Astrocyte (in vitro differentiated cells and primary cell): ENCODE measurements at regions not wholly inside any gene's neighbourhood (a gene's known extent, or its start where the extent isn't known, plus 50 kb on each side); places are given as distances from the start of the nearest gene placed in this dataset.

Experiments
- DNase-seq: peaks from one replicate; pipeline ENCODE4 v3.0.0-alpha.2; 2010; ENCODE audit warnings: low read depth
- FAIRE-seq: peaks from 2 replicates; lab custom pipeline; 2011; peaks lifted over from hg19 to GRCh38; lab: Jason Lieb, UNC
- H2AFZ ChIP-seq: 2 replicates; pipeline ENCODE4 v1.6.0; 2012; ENCODE audit warnings: low read depth, low read length, inconsistent platforms
- H3K27ac ChIP-seq: 2 replicates; pipeline ENCODE4 v1.5.1; 2011; ENCODE audit warnings: low read depth, low read length, inconsistent platforms
- H3K27me3 ChIP-seq: 2 replicates; pipeline ENCODE4 v1.6.0; 2011; ENCODE audit warnings: low read length, inconsistent platforms; ENCODE audit not compliant: insufficient read depth
- H3K36me3 ChIP-seq: 2 replicates; pipeline ENCODE4 v1.5.1; 2011; ENCODE audit warnings: low read length, inconsistent platforms; ENCODE audit not compliant: insufficient read depth
- H3K4me1 ChIP-seq: 2 replicates; pipeline ENCODE4 v1.5.1; 2011; ENCODE audit warnings: low read length, inconsistent platforms; ENCODE audit not compliant: insufficient read depth
- H3K4me2 ChIP-seq: 2 replicates; pipeline ENCODE4 v1.6.0; 2012; ENCODE audit warnings: low read length, inconsistent platforms
- H3K4me3 ChIP-seq: 2 replicates; pipeline ENCODE4 v1.5.1; 2011; ENCODE audit warnings: low read depth, mild to moderate bottlenecking, low read length, inconsistent platforms; ENCODE audit not compliant: insufficient read depth
- H3K79me2 ChIP-seq: 2 replicates; pipeline ENCODE4 v1.6.0; 2012; ENCODE audit warnings: mild to moderate bottlenecking, low read length, inconsistent platforms; ENCODE audit not compliant: insufficient read depth
- H3K9ac ChIP-seq: 2 replicates; pipeline ENCODE4 v1.6.0; 2012; ENCODE audit warnings: mild to moderate bottlenecking, low read length, inconsistent platforms
- H3K9me3 ChIP-seq: 2 replicates; pipeline ENCODE4 v1.5.1; 2012; ENCODE audit warnings: low read depth, mild to moderate bottlenecking, low read length, inconsistent platforms; ENCODE audit not compliant: insufficient read depth
- H4K20me1 ChIP-seq: 2 replicates; pipeline ENCODE4 v1.6.0; 2012; ENCODE audit warnings: low read length, inconsistent platforms; ENCODE audit not compliant: insufficient read depth
- H3K27ac Mint-ChIP-seq: one replicate; pipeline ENCODE4 v1.8.0; 2021; ENCODE audit warnings: mild to moderate bottlenecking, mixed read lengths; ENCODE audit not compliant: unreplicated experiment
- H3K27me3 Mint-ChIP-seq: one replicate; pipeline ENCODE4 v1.8.0; 2021; ENCODE audit warnings: low read depth, mixed read lengths; ENCODE audit not compliant: unreplicated experiment
- H3K36me3 Mint-ChIP-seq: one replicate; pipeline ENCODE4 v1.8.0; 2021; ENCODE audit warnings: low read depth, mixed read lengths; ENCODE audit not compliant: unreplicated experiment
- H3K4me1 Mint-ChIP-seq: one replicate; pipeline ENCODE4 v1.8.0; 2021; ENCODE audit warnings: low read depth, mixed read lengths; ENCODE audit not compliant: unreplicated experiment
- H3K4me3 Mint-ChIP-seq: one replicate; pipeline ENCODE4 v1.8.0; 2021; ENCODE audit warnings: mild to moderate bottlenecking, moderate library complexity, mixed read lengths; ENCODE audit not compliant: unreplicated experiment
- H3K9me3 Mint-ChIP-seq: one replicate; pipeline ENCODE4 v1.8.0; 2021; ENCODE audit warnings: mild to moderate bottlenecking, mixed read lengths; ENCODE audit not compliant: unreplicated experiment
- EZH2 ChIP-seq: IDR thresholded peaks from 2 replicates; pipeline ENCODE4 v1.6.1; 2012; ENCODE audit warnings: mild to moderate bottlenecking, low read length, inconsistent platforms; ENCODE audit not compliant: insufficient read depth
- TF ChIP-seq, protein P1 (sequence below): IDR thresholded peaks from 2 replicates; pipeline ENCODE4 v1.5.1; 2011; ENCODE audit warnings: low read depth, mild to moderate bottlenecking, inconsistent platforms, low read length, moderate library complexity; ENCODE audit not compliant: insufficient read depth

DNA sequence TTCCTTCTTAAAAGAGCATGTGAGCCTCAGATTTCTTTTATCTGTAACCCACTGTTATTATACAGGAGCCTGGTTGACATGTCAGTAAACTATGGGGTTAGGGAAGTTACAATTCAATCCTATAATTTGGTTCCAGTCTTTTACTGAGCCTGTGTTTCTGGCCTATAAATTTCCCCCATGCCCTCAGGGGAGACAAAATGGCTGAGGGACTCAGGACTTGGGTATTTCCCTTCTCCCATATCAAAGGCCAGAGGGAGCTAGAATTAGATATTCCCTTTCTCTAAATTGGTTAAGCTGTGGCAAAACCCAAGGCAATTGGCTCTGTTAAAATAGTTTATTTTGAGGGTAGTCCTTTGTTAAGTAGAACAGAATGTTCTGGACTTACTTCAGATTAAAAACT is 823.2 kb downstream of the TLE1 start:
- H3K4me3 Mint-ChIP-seq: no peak overlapping the region
- Histone ChIP-seq H2AFZ (no peak overlapping the region), H3K27ac (no peak overlapping the region), H3K9ac (no peak overlapping the region), H4K20me1 (no peaks in the 10 kb centered on the region), H3K4me2 (no peak overlapping the region), H3K27me3 (no peaks in the 10 kb centered on the region), H3K9me3 (peaks cover 3% of the 10 kb centered on the region), H3K4me3 (no peak overlapping the region), H3K79me2 (no peaks in the 10 kb centered on the region), H3K36me3 (no peaks in the 10 kb centered on the region), H3K4me1 (no peaks in the 10 kb centered on the region)
- H3K27me3 Mint-ChIP-seq: no peaks in the 10 kb centered on the region
- no peak for TF ChIP-seq EZH2
- TF ChIP-seq, protein P1, sequence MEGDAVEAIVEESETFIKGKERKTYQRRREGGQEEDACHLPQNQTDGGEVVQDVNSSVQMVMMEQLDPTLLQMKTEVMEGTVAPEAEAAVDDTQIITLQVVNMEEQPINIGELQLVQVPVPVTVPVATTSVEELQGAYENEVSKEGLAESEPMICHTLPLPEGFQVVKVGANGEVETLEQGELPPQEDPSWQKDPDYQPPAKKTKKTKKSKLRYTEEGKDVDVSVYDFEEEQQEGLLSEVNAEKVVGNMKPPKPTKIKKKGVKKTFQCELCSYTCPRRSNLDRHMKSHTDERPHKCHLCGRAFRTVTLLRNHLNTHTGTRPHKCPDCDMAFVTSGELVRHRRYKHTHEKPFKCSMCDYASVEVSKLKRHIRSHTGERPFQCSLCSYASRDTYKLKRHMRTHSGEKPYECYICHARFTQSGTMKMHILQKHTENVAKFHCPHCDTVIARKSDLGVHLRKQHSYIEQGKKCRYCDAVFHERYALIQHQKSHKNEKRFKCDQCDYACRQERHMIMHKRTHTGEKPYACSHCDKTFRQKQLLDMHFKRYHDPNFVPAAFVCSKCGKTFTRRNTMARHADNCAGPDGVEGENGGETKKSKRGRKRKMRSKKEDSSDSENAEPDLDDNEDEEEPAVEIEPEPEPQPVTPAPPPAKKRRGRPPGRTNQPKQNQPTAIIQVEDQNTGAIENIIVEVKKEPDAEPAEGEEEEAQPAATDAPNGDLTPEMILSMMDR: no peak
- DNase-seq: no peak
- peaks cover 9% of the 10 kb centered on the region for H3K9me3 Mint-ChIP-seq
- no peak for FAIRE-seq
- peaks cover 3% of the 10 kb centered on the region for H3K36me3 Mint-ChIP-seq
- H3K4me1 Mint-ChIP-seq: no peaks in the 10 kb centered on the region
- H3K27ac Mint-ChIP-seq: no peak overlapping the region

DNA sequence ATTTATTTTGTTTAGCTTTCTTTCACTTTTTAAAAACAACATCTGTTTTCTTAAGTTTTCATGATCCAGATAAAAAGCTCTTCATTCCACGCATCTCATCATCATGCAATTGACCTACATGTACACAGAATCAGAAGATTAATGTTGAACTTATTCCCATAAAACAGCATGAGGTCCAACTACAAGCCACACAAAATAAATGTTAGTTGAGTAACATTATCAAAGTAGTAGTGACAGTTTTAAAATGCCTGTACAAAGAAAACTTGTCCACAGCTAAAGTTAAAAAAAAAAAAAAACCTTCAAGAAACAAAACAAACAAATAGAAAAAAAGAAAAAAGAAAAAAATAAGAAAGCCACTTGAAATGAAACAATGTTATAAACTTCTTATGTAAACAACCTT is 846.3 kb downstream of the TLE1 start:
- Histone ChIP-seq H3K9me3 (no peaks in the 10 kb centered on the region), H3K4me1 (no peaks in the 10 kb centered on the region), H4K20me1 (no peaks in the 10 kb centered on the region), H3K9ac (no peak overlapping the region), H3K36me3 (no peaks in the 10 kb centered on the region), H3K27ac (no peak overlapping the region), H3K27me3 (no peaks in the 10 kb centered on the region), H2AFZ (no peak overlapping the region), H3K79me2 (no peaks in the 10 kb centered on the region), H3K4me3 (no peak overlapping the region), H3K4me2 (no peak overlapping the region)
- TF ChIP-seq EZH2: no peak
- TF ChIP-seq, protein P1: no peak
- Mint-ChIP-seq H3K27me3 (no peaks in the 10 kb centered on the region), H3K27ac (no peak overlapping the region), H3K9me3 (no peaks in the 10 kb centered on the region), H3K4me3 (no peak overlapping the region), H3K36me3 (no peaks in the 10 kb centered on the region), H3K4me1 (peaks cover 21% of the 10 kb centered on the region)
- DNase-seq (no peak), FAIRE-seq (no peak)

DNA sequence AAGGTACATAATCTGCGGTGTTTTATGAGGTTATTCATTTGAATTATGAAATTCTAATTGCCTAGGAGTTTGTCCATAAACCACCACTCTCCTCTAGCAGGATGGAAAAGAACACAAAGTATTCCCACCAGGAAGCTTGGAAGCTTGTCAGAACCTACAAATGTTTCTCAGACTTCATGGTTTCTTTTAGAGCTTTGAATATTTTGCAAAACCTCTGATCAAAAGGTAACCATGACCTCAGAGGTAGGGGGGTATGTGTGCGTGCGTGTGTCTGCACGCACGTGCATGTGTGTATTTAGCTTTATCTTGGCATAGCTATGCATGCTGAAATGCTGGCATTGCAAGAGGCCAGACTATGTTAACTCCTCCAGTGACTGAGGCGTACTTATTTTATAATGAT is 847.0 kb downstream of the TLE1 start:
- no peak overlapping the region for H3K9ac ChIP-seq
- no peaks in the 10 kb centered on the region for H4K20me1 ChIP-seq
- Mint-ChIP-seq H3K4me1 (peaks cover 21% of the 10 kb centered on the region), H3K27ac (no peak overlapping the region), H3K9me3 (no peaks in the 10 kb centered on the region), H3K36me3 (no peaks in the 10 kb centered on the region), H3K27me3 (no peaks in the 10 kb centered on the region), H3K4me3 (no peak overlapping the region)
- no peaks in the 10 kb centered on the region for H3K4me1 ChIP-seq
- no peak overlapping the region for H3K27ac ChIP-seq
- no peaks in the 10 kb centered on the region for H3K27me3 ChIP-seq
- no peaks in the 10 kb centered on the region for H3K36me3 ChIP-seq
- H3K4me3 ChIP-seq: no peak overlapping the region
- FAIRE-seq (no peak), DNase-seq (peak; percentile 8)
- H3K9me3 ChIP-seq: no peaks in the 10 kb centered on the region
- no peaks in the 10 kb centered on the region for H3K79me2 ChIP-seq
- no peak overlapping the region for H3K4me2 ChIP-seq
- TF ChIP-seq, protein P1: no peak
- no peak for TF ChIP-seq EZH2
- no peak overlapping the region for H2AFZ ChIP-seq
